Cardiac muscle cell (in vitro differentiated cells and primary cell): ENCODE measurements at regions not wholly inside any gene's neighbourhood (a gene's known extent, or its start where the extent isn't known, plus 50 kb on each side); places are given as distances from the start of the nearest gene placed in this dataset.

Source experiments
- DNase-seq, 2 donors: peaks; one replicate each; pipeline versions ENCODE4 v3.0.0 to v3.0.0-alpha.2; 2010 to 2017; ENCODE audit warnings: low read depth in 1 of 2, low spot score in 1 of 2
- H3K27ac ChIP-seq: fragments of 200-600 bp; sonication (generic); 2 replicates; pipeline ENCODE4 v1.5.1; 2016
- H3K27me3 ChIP-seq: fragments of 200-600 bp; sonication (generic); 2 replicates; pipeline ENCODE4 v1.6.0; 2016; ENCODE audit warnings: control low read depth
- H3K36me3 ChIP-seq: fragments of 200-600 bp; sonication (generic); 2 replicates; pipeline ENCODE4 v1.5.1; 2016; ENCODE audit warnings: control low read depth
- H3K4me1 ChIP-seq: fragments of 200-600 bp; sonication (generic); 2 replicates; pipeline ENCODE4 v1.8.1; 2017; ENCODE audit warnings: low read depth, mild to moderate bottlenecking, mixed run types
- H3K4me3 ChIP-seq: fragments of 200-600 bp; sonication (generic); 2 replicates; pipeline ENCODE4 v1.5.1; 2016; ENCODE audit warnings: mild to moderate bottlenecking
- H3K9me3 ChIP-seq: fragments of 200-600 bp; sonication (generic); 2 replicates; pipeline ENCODE4 v1.5.1; 2017; ENCODE audit warnings: low read depth, mild to moderate bottlenecking, control low read depth
- CTCF ChIP-seq: IDR thresholded peaks from 2 replicates; pipeline ENCODE4 v1.5.1; 2012; ENCODE audit warnings: low read depth, mild to moderate bottlenecking, low read length

DNA sequence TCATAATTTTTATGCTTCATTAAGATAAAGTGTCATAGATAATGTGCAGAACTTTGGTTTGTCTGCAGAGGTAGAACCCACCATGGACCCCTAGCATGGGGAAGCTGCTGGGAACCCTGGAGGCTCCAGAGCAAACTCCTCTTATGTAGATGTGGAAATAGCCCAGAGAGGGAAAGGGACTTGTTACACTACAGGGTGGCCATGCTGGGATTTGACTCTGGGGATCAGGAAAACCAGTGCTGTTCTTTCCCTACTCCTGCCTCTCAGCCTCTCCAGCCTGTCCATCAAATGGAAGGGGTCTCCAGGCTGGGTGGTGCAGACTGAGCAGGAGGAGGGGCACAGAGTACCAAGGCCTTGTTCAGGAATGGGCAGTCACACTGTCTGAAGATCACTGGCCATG, 54.2 kb downstream of the MSX1 start:
- peaks cover 3% of the 10 kb centered on the region for H3K27me3 ChIP-seq
- no peak for DNase-seq

GRCh38 chr4:4914059-4914820, 54.8 kb downstream of the MSX1 start:
- Histone ChIP-seq H3K27me3 (peaks cover 3% of the 10 kb centered on the region), H3K4me3 (no peak overlapping the region), H3K36me3 (no peaks in the 10 kb centered on the region), H3K27ac (no peak overlapping the region), H3K4me1 (no peaks in the 10 kb centered on the region), H3K9me3 (no peaks in the 10 kb centered on the region)
- DNase-seq = peak in 1 of 2 donors; percentile 14
- no peak for TF ChIP-seq CTCF

More for the DNA sequence above, 54.2 kb downstream of the MSX1 start:
- Histone ChIP-seq H3K36me3 (no peaks in the 10 kb centered on the region), H3K4me3 (no peak overlapping the region), H3K27ac (no peak overlapping the region), H3K4me1 (no peaks in the 10 kb centered on the region), H3K9me3 (no peaks in the 10 kb centered on the region)
- no peak for TF ChIP-seq CTCF

DNA sequence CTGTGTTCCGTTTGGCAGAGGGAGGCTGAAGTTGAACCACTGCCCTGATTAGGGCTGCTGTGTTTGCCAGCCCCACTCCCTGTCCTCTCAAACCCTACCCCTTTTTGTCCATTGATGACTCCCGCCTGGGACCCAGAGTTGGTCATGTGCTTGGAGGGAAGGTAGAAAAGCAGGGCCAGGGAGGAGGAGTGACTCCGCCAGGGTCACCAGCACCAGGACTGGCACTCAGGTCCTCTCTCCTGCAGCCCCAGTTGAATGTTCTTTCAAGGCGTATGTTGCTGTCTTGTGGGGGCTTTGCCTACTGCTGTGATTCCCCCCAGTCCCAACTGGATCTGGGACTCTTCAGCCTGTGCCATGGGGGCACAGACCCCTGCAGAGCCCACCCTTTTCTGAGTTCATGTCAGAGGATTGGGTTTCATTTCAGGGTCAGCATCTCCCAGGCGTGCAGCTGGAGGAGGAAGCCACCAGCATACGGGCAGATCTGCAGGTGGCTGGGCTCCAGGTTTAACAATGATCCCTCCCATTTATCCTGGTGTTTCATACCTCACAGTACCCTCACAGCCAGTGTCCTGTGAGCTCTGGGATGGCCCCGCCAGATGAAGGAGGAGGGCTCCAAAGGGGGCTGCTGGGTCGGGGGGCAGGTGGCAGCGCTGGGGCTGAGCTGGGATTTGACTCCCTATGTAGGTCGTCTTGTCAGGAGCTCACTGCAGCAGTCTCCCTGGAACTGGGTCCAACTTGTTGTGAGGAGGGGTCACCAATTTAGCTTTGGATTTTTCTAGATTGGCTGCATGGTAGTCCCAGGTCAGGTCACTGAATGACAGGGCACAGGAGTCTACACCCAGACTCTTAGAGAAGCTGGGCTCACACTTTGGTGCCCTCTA, 55.7 kb downstream of the MSX1 start:
- no peak overlapping the region for H3K27ac ChIP-seq
- DNase-seq = no peak
- no peaks in the 10 kb centered on the region for H3K9me3 ChIP-seq
- no peaks in the 10 kb centered on the region for H3K36me3 ChIP-seq
- no peak overlapping the region for H3K4me3 ChIP-seq
- no peaks in the 10 kb centered on the region for H3K4me1 ChIP-seq
- peaks cover 3% of the 10 kb centered on the region for H3K27me3 ChIP-seq
- TF ChIP-seq CTCF = no peak

- Histone ChIP-seq H3K4me1 (no peaks in the 10 kb centered on the region), H3K4me3 (no peak overlapping the region), H3K9me3 (no peaks in the 10 kb centered on the region), H3K36me3 (no peaks in the 10 kb centered on the region), H3K27ac (no peak overlapping the region), H3K27me3 (no peaks in the 10 kb centered on the region)
- no peak for DNase-seq
- no peak for TF ChIP-seq CTCF
These were observed 58.6 kb downstream of the MSX1 start for GRCh38 chr4:4918067-4918466.

DNA sequence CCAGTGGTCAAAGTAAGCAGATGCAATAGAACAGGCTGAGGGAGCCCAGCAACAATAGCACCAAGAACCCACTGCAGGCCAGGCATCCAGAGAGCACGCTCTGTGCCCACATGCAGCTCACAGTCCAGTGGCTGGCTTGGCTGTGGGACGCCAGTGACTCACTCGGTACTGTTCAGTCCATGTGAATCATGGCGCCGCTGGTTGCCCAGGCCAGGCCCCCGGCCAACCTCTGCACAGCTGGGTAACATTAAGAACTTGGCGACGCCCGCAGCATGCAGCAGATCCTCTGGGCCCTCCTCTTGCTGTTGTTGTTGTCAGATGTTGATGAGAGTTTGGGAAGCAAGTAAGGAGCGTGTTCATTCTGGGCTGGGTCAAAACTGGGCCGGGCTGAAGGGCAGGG, 60.5 kb downstream of the MSX1 start:
- Histone ChIP-seq H3K4me3 (no peak overlapping the region), H3K9me3 (no peaks in the 10 kb centered on the region), H3K4me1 (no peaks in the 10 kb centered on the region), H3K36me3 (no peaks in the 10 kb centered on the region), H3K27me3 (no peaks in the 10 kb centered on the region), H3K27ac (no peak overlapping the region)
- DNase-seq = peak in 1 of 2 donors; percentile 24
- TF ChIP-seq CTCF = no peak
